WI38 (cell line): ENCODE measurements at regions not wholly inside any gene's neighbourhood (a gene's known extent, or its start where the extent isn't known, plus 50 kb on each side); places are given as distances from the start of the nearest gene placed in this dataset.

Experiments
- H3K4me3 ChIP-seq: 2 replicates; pipeline ENCODE4 v1.5.1; 2011; ENCODE audit warnings: low read depth, mild to moderate bottlenecking, control low read depth, low read length
- CTCF ChIP-seq: IDR thresholded peaks from 2 replicates; pipeline ENCODE4 v1.5.1; 2012; ENCODE audit warnings: low read depth, mild to moderate bottlenecking, control low read depth, low read length

- no peak overlapping the region for H3K4me3 ChIP-seq
- TF ChIP-seq CTCF, result no peak
These were observed 130.5 kb upstream of the C1QTNF7 start for GRCh38 chr4:15297344-15297743.

- no peak for TF ChIP-seq CTCF
These were observed 128.2 kb upstream of the C1QTNF7 start for GRCh38 chr4:15299627-15300026.

GRCh38 chr4:15303052-15303641 lies 124.7 kb upstream of the C1QTNF7 start:
- TF ChIP-seq CTCF, result no peak
- no peak overlapping the region for H3K4me3 ChIP-seq

More at GRCh38 chr4:15299627-15300026, 128.2 kb upstream of the C1QTNF7 start:
- H3K4me3 ChIP-seq, result no peak overlapping the region

- H3K4me3 ChIP-seq, result no peak overlapping the region
- no peak for TF ChIP-seq CTCF
These were observed 112.9 kb upstream of the C1QTNF7 start for GRCh38 chr4:15314974-15315373.

GRCh38 chr4:15317246-15317645 lies 110.6 kb upstream of the C1QTNF7 start:
- no peak overlapping the region for H3K4me3 ChIP-seq
- TF ChIP-seq CTCF, result no peak

- H3K4me3 ChIP-seq, result no peak overlapping the region
- no peak for TF ChIP-seq CTCF
These were observed 109.0 kb upstream of the C1QTNF7 start for GRCh38 chr4:15318621-15319348.

- TF ChIP-seq CTCF, result no peak
- no peak overlapping the region for H3K4me3 ChIP-seq
These were observed 107.6 kb upstream of the C1QTNF7 start for GRCh38 chr4:15320121-15320678.
